GM12878 (cell line): ENCODE measurements at regions not wholly inside any gene's neighbourhood (a gene's known extent, or its start where the extent isn't known, plus 50 kb on each side); places are given as distances from the start of the nearest gene placed in this dataset.

Source experiments
- ATAC-seq: fragments of 200-7000 bp; cut with Tn5 transposase; 3 replicates; pipeline ENCODE4 v1.9.1; 2020; ENCODE audit warnings: mild to moderate bottlenecking, moderate library complexity
- BruUV-seq: library from RNA; stranded (reverse); fragments of 400-500 nt; replicated peaks from 2 replicates; lab custom pipeline; 2021; lab: Mats Ljungman, UMichigan
- CTCF ChIA-PET: fragments of 300-600 bp; sonication (Branson Sonifier 250); formaldehyde crosslinking; extraction: SDS; loops from one replicate; lab custom pipeline; 2021; ENCODE audit warnings: inconsistent platforms; lab: Yijun Ruan, JAX
- POLR2A ChIA-PET: fragments of 350-600 bp; formaldehyde crosslinking; extraction: SDS; loops from one replicate; lab custom pipeline; 2021; ENCODE audit warnings: inconsistent platforms; lab: Charles Lee
- RAD21 ChIA-PET: fragments of 300-600 bp; sonication (Branson Sonifier 250); formaldehyde crosslinking; loops from one replicate; lab custom pipeline; 2023; ENCODE audit warnings: antibody characterized with exemption; ENCODE audit not compliant: unreplicated experiment; lab: Charles Lee
- SMC1A ChIA-PET: fragments of 300-600 bp; sonication (Branson Sonifier 250); formaldehyde crosslinking; loops from one replicate; lab custom pipeline; 2023; ENCODE audit not compliant: unreplicated experiment, uncharacterized antibody; lab: Charles Lee
- DNase-seq: peaks from one replicate; pipeline ENCODE4 v3.0.0-alpha.2; 2011; ENCODE audit warnings: low read depth, low spot score
- FAIRE-seq: peaks from 3 replicates; lab custom pipeline; 2011; peaks lifted over from hg19 to GRCh38; lab: Jason Lieb, UNC
- H2AFZ ChIP-seq: 2 replicates; pipeline ENCODE4 v1.6.0; 2011; ENCODE audit warnings: low read depth, low read length, control low read depth; ENCODE audit not compliant: control insufficient read depth
- H3K27ac ChIP-seq: 2 replicates; pipeline ENCODE4 v1.5.1; 2011; ENCODE audit warnings: control low read depth; ENCODE audit not compliant: control insufficient read depth, insufficient read depth
- H3K27me3 ChIP-seq, 2 experiments: replicated peaks in 1 of 2; 2 replicates each; pipeline versions ENCODE4 v1.6.0 to v1.6.1; 2011; ENCODE audit warnings: low read length in 1 of 2; ENCODE audit not compliant: control insufficient read depth in 2 of 2, insufficient read depth in 2 of 2
- H3K36me3 ChIP-seq, 2 experiments: 2 replicates each; pipeline ENCODE4 v1.5.1; 2011; ENCODE audit warnings: low read length in 1 of 2; ENCODE audit not compliant: control insufficient read depth in 2 of 2, insufficient read depth in 2 of 2
- H3K4me1 ChIP-seq: 2 replicates; pipeline ENCODE4 v1.6.1; 2011; ENCODE audit warnings: mild to moderate bottlenecking, low read length, moderate library complexity, mixed read lengths; ENCODE audit not compliant: control insufficient read depth, insufficient read depth
- H3K4me2 ChIP-seq: 2 replicates; pipeline ENCODE4 v1.6.0; 2011; ENCODE audit warnings: control low read depth; ENCODE audit not compliant: control insufficient read depth, insufficient read depth
- H3K4me3 ChIP-seq: fragments of 200-600 bp; sonication (generic); 2 replicates; pipeline ENCODE4 v1.5.1; 2016
- H3K79me2 ChIP-seq: 2 replicates; pipeline ENCODE4 v1.6.0; 2011; ENCODE audit warnings: low read length; ENCODE audit not compliant: control insufficient read depth, insufficient read depth
- H3K9ac ChIP-seq: 2 replicates; pipeline ENCODE4 v1.8.0; 2011; ENCODE audit warnings: low read length, control low read depth, mixed read lengths; ENCODE audit not compliant: control insufficient read depth, insufficient read depth
- H3K9me3 ChIP-seq: replicated peaks from 3 replicates; pipeline ENCODE4 v1.5.1; 2011; ENCODE audit warnings: mild to moderate bottlenecking, low read length; ENCODE audit not compliant: control insufficient read depth, insufficient read depth
- H4K20me1 ChIP-seq: 2 replicates; pipeline ENCODE4 v1.6.0; 2011; ENCODE audit not compliant: control insufficient read depth, insufficient read depth
- ATF7 ChIP-seq: fragments of 450-650 bp; IDR thresholded peaks from 2 replicates; pipeline ENCODE4 v1.6.1; 2016; ENCODE audit warnings: low read depth, mild to moderate bottlenecking
- GABPA ChIP-seq: IDR thresholded peaks from 2 replicates; pipeline ENCODE4 v1.6.1; 2014; ENCODE audit warnings: antibody characterized with exemption, low read depth, mild to moderate bottlenecking, inconsistent platforms
- GATAD2B ChIP-seq: fragments of 450-650 bp; conservative IDR thresholded peaks from 2 replicates; pipeline ENCODE4 v1.6.1; 2017; ENCODE audit warnings: low read depth, mild to moderate bottlenecking, moderate library complexity
- KLF5 ChIP-seq: fragments of 450-650 bp; IDR thresholded peaks from 2 replicates; pipeline ENCODE4 v1.6.1; 2014; ENCODE audit warnings: mild to moderate bottlenecking; ENCODE audit not compliant: partially characterized antibody
- RAD51 ChIP-seq: fragments of 450-650 bp; IDR thresholded peaks from 2 replicates; pipeline ENCODE4 v1.6.1; 2016; ENCODE audit warnings: moderate library complexity, mild to moderate bottlenecking, inconsistent platforms
- SMAD1 ChIP-seq: fragments of 450-650 bp; IDR thresholded peaks from 2 replicates; pipeline ENCODE4 v1.6.1; 2018; ENCODE audit warnings: mild to moderate bottlenecking, low read depth; ENCODE audit not compliant: partially characterized antibody
- TCF12 ChIP-seq: IDR thresholded peaks from 2 replicates; pipeline ENCODE4 v1.6.1; 2011; ENCODE audit warnings: low read depth, mild to moderate bottlenecking, low read length
- TCF7 ChIP-seq: IDR thresholded peaks from 2 replicates; pipeline ENCODE4 v1.6.1; 2014; ENCODE audit warnings: antibody characterized with exemption, borderline replicate concordance
- WGBS: methylation state at CpG from one replicate; pipeline ENCODE4 v1.1.6; 2016; ENCODE audit warnings: low lambda C conversion rate; ENCODE audit not compliant: insufficient replicate concordance, insufficient coverage; ENCODE audit errors: missing lambda C conversion rate; 5-methylcytosine and 5-hydroxymethylcytosine counted together
- in situ Hi-C: fragments of 300-500 bp; cut with MboI; formaldehyde crosslinking; loops from 9 replicates; pipeline ENCODE4 v1.14.3; 2018; ENCODE audit warnings: mixed read lengths
- intact Hi-C: fragments of 100-400 bp; cut with micrococcal nuclease; formaldehyde crosslinking; loops from one replicate; pipeline ENCODE4 v1.14.2; 2022; ENCODE audit not compliant: unreplicated experiment
- TF ChIP-seq, protein P1 (sequence below): IDR thresholded peaks from 2 replicates; pipeline ENCODE4 v1.6.1; 2012; ENCODE audit warnings: low read length, inconsistent platforms
- TF ChIP-seq, protein P2 (sequence below): fragments of 450-650 bp; formaldehyde crosslinking; IDR thresholded peaks from 2 replicates; pipeline ENCODE4 v1.5.0; 2022; ENCODE audit warnings: mild to moderate bottlenecking, missing genetic modification characterization
- TF ChIP-seq, protein P3 (sequence below): fragments of 150-350 bp; IDR thresholded peaks from 2 replicates; pipeline ENCODE4 v1.6.1; 2016; ENCODE audit warnings: low read depth, low read length

DNA sequence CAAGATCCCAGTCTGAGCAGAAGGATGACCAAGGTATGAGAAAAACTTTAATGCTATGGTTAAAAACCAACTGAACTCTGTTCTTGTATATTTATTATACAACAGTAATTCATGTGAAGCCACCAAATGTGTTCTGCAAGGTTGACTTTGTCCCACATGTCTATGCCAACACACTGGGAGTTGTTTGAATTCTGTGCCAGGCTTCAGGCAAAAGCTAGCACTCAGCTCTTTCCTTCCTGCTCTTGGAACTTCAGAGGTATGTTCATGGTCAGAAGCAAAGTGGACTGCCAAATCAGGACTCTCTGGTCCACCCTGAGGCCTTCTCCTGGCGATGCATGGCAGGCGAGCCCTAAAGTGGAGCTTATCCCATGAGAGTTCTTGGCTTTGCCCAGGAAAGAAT is 205.6 kb upstream of the AR start:
- Histone ChIP-seq H4K20me1 (no peaks in the 10 kb centered on the region), H3K9ac (no peak overlapping the region), H3K4me3 (no peak overlapping the region), H3K36me3 (no peaks in the 10 kb centered on the region), H3K79me2 (no peaks in the 10 kb centered on the region), H3K27me3 (no peaks in the 10 kb centered on the region), H3K4me1 (no peaks in the 10 kb centered on the region), H2AFZ (no peak overlapping the region)
- intact Hi-C loops = no loop called here
- in situ Hi-C loops = no loop called here
- no peak for ATAC-seq
- SMC1A ChIA-PET = no interaction called here
- no peak for FAIRE-seq
- POLR2A ChIA-PET = no interaction called here
- TF ChIP-seq SMAD1 = no peak
- TF ChIP-seq GABPA = no peak
- TF ChIP-seq, all 136 proteins: peak for 0
- no peaks in the 10 kb centered on the region for H3K9me3 ChIP-seq
- DNase-seq = no peak
- 0% methylated on average over 2 of the region's 2 CpGs for WGBS
- RAD21 ChIA-PET = no interaction called here
- CTCF ChIA-PET = no interaction called here
- H3K4me2 ChIP-seq = no peak overlapping the region
- no TSS peak for BruUV-seq
- no peak overlapping the region for H3K27ac ChIP-seq

DNA sequence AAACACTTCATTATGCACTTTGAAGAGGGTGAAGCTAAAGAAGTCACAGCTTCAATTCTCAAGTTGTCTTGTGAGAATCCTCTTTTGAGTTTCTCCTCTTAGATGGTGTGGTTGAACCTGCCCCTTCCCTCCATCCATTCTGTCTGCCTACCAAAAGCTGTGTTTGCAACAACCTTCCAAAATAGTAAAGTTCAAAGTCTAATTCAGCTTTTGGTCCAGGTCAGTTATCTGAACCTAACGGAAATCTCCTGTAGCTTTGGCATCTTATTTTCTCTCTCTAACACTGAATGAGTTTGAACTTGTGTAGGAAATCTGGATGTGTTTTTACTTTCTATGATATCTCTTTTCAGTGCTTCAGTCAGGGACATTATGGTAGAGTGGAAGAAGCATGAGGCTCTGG is 201.7 kb upstream of the AR start:
- H3K79me2 ChIP-seq = no peaks in the 10 kb centered on the region
- ChIA-PET POLR2A (no interaction called here), RAD21 (no interaction called here), SMC1A (no interaction called here), CTCF (no interaction called here)
- intact Hi-C loops (no loop called here), in situ Hi-C loops (no loop called here)
- no peaks in the 10 kb centered on the region for H3K27me3 ChIP-seq
- ATAC-seq (no peak), DNase-seq (no peak), FAIRE-seq (no peak)
- BruUV-seq = no TSS peak
- no peak overlapping the region for H3K4me2 ChIP-seq
- H4K20me1 ChIP-seq = no peaks in the 10 kb centered on the region
- WGBS = 75% methylated on average over 1 of the region's 1 CpG
- H3K27ac ChIP-seq = no peak overlapping the region
- H3K9ac ChIP-seq = no peak overlapping the region
- H2AFZ ChIP-seq = no peak overlapping the region
- no peak overlapping the region for H3K4me3 ChIP-seq
- no peaks in the 10 kb centered on the region for H3K36me3 ChIP-seq
- no peaks in the 10 kb centered on the region for H3K9me3 ChIP-seq
- no peaks in the 10 kb centered on the region for H3K4me1 ChIP-seq
- TF ChIP-seq GATAD2B = no peak
- TF ChIP-seq, protein P1, sequence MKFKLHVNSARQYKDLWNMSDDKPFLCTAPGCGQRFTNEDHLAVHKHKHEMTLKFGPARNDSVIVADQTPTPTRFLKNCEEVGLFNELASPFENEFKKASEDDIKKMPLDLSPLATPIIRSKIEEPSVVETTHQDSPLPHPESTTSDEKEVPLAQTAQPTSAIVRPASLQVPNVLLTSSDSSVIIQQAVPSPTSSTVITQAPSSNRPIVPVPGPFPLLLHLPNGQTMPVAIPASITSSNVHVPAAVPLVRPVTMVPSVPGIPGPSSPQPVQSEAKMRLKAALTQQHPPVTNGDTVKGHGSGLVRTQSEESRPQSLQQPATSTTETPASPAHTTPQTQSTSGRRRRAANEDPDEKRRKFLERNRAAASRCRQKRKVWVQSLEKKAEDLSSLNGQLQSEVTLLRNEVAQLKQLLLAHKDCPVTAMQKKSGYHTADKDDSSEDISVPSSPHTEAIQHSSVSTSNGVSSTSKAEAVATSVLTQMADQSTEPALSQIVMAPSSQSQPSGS = no peak
- TF ChIP-seq RAD51 = no peak
- TF ChIP-seq KLF5 = no peak
- no peak for TF ChIP-seq SMAD1
- TF ChIP-seq TCF12 = no peak
- TF ChIP-seq, protein P2, sequence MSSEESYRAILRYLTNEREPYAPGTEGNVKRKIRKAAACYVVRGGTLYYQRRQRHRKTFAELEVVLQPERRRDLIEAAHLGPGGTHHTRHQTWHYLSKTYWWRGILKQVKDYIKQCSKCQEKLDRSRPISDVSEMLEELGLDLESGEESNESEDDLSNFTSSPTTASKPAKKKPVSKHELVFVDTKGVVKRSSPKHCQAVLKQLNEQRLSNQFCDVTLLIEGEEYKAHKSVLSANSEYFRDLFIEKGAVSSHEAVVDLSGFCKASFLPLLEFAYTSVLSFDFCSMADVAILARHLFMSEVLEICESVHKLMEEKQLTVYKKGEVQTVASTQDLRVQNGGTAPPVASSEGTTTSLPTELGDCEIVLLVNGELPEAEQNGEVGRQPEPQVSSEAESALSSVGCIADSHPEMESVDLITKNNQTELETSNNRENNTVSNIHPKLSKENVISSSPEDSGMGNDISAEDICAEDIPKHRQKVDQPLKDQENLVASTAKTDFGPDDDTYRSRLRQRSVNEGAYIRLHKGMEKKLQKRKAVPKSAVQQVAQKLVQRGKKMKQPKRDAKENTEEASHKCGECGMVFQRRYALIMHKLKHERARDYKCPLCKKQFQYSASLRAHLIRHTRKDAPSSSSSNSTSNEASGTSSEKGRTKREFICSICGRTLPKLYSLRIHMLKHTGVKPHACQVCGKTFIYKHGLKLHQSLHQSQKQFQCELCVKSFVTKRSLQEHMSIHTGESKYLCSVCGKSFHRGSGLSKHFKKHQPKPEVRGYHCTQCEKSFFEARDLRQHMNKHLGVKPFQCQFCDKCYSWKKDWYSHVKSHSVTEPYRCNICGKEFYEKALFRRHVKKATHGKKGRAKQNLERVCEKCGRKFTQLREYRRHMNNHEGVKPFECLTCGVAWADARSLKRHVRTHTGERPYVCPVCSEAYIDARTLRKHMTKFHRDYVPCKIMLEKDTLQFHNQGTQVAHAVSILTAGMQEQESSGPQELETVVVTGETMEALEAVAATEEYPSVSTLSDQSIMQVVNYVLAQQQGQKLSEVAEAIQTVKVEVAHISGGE (CRISPR knock-in tag) = no peak
- no peak for TF ChIP-seq ATF7
- no peak for TF ChIP-seq TCF7
- TF ChIP-seq, protein P3, sequence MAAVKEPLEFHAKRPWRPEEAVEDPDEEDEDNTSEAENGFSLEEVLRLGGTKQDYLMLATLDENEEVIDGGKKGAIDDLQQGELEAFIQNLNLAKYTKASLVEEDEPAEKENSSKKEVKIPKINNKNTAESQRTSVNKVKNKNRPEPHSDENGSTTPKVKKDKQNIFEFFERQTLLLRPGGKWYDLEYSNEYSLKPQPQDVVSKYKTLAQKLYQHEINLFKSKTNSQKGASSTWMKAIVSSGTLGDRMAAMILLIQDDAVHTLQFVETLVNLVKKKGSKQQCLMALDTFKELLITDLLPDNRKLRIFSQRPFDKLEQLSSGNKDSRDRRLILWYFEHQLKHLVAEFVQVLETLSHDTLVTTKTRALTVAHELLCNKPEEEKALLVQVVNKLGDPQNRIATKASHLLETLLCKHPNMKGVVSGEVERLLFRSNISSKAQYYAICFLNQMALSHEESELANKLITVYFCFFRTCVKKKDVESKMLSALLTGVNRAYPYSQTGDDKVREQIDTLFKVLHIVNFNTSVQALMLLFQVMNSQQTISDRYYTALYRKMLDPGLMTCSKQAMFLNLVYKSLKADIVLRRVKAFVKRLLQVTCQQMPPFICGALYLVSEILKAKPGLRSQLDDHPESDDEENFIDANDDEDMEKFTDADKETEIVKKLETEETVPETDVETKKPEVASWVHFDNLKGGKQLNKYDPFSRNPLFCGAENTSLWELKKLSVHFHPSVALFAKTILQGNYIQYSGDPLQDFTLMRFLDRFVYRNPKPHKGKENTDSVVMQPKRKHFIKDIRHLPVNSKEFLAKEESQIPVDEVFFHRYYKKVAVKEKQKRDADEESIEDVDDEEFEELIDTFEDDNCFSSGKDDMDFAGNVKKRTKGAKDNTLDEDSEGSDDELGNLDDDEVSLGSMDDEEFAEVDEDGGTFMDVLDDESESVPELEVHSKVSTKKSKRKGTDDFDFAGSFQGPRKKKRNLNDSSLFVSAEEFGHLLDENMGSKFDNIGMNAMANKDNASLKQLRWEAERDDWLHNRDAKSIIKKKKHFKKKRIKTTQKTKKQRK = no peak
